ENCODE measurements at regions not wholly inside any gene's neighbourhood (a gene's known extent, or its start where the extent isn't known, plus 50 kb on each side); places are given as distances from the start of the nearest gene placed in this dataset.
A peak's percentile ranks its signal among the peaks of the same experiment; 100 is the strongest.

DNA sequence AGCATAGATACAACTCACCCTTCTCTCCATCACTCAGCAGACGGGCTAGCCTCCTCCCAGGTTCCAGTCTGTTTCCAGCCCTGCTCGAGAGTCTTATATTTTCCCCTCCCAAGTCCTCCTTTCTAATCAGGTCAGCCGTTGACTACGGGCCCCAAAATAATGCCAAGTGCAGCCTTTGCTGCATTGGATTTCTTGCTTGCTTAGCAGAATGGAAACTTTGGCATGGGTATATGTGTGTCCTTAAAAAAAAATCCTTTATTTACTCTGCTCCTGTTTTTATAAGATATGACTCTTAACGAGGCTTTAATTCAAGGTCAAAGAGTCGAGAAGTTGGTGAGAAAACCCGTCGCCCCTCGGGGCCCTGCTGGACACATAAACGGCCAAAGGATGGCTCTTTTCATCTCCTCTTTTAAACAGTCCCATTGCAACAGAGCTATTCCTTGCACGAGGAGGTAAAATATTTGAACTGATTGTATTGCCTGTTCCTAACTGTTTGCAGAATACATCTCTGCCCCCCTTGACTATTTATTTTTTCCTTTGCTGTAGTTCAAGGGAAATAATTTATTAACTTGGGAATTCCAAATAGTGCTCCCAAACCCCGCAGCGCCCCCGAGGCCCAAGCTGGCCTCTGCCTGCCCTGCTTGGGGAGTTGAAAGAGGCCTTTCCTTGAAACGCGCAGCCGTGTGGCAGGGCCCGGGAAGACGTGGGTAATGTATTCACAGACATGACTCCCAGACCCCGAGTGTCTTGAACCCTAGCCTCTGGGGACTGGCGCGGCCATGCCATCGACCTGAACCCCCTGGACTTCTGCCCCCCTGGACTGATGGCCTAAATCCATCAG lies 156.5 kb upstream of the MYL2 start:
- DNase-seq = no peak

DNA sequence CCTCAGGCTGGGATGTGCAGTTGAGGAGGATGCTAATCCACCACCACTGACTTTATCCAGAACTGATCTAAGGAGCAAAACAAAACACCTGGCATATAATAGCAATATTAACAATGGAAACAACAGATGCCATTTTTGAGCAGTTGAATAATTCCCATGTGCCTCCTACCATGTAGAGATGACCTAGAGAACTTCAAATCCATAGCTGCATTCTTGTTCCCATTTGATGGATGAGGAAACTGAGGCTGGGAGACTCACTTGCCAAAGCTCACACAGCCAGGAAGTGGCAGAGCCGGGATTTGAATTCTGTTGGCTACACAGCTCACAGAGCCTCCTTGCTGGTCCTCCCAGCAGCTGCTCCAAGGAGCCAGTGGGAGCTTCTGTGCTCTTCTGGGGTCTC lies 155.8 kb upstream of the MYL2 start:
- no peak for DNase-seq

DNA sequence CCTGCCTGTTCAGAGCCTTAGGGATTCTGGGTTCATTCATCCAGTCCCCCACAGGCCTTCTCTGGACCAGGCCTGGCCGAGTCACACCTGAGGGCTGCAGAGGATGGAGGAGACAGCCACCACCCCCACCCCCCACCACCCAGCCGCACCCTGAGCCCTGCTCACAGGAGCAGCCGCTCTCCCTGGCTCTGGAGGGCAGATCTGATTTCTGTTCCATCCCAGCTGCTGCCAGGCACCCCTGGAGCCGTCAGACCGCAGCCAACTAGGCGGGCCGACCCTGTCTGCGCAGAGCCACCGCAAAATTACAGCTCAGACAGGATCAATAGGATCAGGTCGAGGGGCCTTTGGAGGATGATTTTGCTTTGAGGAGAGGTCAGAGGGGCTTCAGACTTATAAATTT lies 154.6 kb upstream of the MYL2 start:
- peak; percentile 45 for DNase-seq

DNA sequence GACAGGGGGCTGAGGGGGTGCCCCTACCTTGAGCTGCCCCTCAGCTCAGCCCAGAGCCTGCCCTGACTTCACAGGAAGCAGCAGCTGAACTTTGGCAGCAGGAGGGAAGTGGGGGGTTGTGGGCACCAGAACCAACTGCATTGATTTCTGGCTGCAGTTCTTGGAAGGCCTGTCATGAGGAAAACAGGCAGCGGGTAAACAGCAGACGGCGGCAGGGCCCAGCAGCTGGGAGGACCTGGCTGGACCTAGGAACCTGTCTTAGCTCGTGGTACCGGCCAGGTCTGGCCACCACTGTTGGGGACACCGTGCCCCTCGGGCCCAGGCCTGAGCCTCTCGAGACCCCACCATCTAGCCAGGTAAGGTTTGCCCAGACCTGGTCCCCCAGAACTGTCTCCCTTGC lies 154.2 kb upstream of the MYL2 start:
- DNase-seq = peak; percentile 68

DNA sequence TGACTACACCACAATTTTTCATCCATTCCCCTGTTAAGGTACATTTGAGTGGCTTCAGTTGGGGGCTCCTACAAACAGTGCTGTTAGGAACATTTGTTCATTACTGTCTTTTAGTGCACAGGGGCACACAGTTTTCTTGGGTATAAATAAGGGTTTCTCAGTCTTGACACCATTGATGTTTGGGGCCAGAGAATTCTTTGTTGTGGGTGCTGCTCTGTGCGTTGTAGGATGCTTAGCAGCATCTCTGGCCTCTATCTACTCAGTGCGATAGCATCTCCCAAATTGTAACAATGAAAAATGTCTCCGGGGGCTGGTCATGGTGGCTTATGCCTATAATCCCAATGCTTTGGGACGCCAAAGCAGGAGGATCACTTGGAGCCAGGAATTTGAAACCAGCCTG lies 153.0 kb upstream of the MYL2 start:
- DNase-seq = no peak

DNA sequence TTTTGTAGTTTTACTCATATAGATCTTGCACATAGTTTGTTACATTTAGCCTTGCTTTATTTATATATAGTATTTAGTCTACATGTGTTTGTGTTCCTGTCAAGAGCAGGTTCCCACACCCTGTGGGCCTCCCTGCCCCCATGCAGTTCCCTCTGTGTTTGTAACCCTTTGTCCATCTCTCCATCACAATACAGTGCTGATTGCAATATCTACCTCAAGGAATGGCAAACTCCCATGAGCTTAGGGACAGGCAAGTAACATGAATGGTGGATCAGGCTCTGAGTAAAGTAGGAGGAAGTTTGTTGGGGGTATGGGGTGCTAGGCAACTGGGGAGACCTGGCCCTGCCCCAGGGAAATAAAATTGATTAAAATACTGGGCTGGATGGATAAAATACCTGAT lies 151.9 kb upstream of the MYL2 start:
- no peak for DNase-seq

DNA sequence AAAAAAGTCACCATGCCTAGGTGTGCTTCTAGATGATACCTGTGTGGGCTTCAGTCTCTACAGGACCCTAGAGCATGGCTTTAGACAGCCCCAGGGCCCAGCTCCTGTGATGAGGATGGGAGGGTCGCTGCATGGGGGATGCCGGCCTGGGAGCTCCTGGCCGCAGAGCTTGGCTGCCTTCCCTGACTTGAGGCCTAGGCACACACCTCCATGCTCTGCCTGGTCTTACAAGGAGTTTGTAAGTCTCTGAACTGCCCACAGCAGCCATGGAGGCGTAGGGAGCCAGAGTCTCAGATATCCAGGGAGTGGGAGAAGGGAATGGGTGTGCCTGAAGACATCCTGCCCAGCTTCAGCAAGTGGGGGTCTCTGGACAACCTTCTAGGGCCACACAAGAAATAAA lies 149.5 kb upstream of the MYL2 start:
- DNase-seq = no peak

DNA sequence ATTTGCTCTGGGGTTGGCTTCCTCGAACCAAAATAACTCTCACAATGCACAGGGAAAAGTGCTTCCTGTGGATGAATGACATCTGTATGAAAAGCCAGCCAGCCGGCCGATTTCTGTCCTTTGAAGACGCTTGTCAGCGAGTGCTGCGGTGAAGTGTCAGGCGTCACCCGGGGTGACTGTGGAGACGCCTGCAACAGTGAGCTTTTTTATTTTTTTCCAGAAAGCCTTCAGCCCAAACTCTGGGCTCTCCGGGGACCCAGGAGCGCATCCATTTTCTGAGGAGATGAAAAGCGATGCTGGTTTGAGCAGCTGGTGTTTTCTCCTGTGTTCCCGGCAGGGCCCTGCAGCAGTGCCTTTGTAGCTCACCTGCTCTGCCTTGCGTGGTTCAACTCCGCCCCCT lies 147.9 kb upstream of the MYL2 start:
- DNase-seq = peak; percentile 7

DNA sequence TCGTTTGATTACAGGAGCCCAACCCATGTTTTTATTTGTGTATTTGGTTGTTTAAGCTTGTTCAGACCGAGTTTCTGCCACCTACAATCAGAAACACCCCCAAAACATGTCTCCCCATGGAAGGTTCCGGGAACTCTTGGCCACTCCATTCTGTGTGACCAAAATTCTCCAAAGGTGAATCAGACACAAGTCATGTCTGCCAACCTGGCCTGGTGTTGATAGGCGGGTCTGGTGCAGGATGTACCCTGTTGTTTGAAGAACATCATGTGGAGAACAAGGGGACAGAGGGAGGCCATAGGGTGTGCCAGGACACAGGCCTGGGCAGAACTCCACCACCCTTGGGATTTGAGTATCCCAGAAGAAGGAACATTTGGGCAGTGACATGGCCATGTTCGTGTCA lies 147.1 kb upstream of the MYL2 start:
- no peak for DNase-seq

DNA sequence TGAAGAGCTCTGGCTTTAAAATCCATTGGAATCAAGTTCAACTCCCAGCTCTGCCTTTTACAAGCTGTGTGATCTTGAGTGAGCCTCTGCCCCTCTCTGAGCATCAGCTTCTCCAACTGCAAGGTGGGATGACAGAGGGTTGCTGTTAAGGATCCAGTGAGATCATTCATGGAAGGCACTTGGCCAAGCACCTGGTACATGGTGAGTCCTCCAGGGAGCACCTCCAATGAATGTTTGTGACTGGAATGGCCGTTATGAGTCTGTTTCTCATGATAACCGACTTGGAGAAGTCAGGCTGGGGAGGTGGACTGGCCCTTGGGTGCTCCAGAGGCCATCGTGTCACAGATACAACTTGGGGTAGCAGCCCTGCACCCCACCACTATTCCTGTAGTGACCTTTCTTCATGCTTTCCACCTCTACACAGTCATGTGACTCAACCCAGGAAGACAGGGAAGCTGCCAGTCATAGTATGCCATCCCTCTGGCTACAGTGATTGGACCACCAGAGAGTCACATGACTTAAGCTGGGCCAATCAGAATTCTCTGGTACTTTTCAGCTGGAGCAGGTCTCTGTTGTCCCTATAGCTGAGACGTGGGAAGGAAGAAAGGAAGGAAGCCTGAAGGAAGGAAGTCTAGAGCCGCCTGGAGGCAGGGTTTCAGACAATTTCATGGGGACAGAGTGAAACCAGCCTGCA lies 146.5 kb upstream of the MYL2 start:
- no peak for DNase-seq

DNA sequence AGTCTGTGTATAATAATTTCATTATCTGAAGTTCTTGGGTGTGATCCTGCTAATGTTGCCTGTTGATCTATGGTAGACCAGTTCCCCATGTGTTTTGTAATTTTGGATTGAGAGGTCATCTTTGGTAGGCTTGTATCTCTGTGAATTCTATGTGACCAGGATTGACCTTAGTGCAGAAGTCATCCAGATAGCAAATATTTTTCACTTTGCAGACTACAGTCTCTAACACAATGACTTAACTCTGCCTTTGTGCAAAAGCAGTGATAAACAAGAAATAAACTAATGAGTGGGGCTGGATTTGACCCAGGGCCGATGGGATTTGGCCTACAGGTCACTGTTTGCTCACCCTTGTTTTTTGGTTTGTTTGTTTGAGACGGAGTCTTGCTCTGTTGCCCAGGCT lies 144.6 kb upstream of the MYL2 start:
- no peak for DNase-seq

DNA sequence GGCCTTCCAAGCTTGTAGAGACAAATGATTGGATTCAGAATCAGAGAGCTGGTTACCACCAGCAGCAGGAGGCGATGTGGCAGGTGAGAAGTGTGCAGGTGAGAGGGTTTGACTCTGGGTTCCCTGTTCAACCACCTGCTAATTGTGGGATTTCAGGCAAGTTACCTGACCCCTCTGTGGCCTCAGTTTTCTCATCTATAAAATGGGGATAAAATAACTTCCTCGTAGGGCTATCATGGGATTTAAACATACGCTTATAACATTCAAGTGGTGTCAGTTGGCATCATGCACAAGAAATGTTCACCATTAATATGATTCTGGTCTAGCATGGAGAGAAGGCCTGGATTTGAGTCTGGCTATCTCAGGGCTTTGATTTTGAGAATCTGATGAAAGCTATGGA lies 143.8 kb upstream of the MYL2 start:
- DNase-seq = no peak

DNA sequence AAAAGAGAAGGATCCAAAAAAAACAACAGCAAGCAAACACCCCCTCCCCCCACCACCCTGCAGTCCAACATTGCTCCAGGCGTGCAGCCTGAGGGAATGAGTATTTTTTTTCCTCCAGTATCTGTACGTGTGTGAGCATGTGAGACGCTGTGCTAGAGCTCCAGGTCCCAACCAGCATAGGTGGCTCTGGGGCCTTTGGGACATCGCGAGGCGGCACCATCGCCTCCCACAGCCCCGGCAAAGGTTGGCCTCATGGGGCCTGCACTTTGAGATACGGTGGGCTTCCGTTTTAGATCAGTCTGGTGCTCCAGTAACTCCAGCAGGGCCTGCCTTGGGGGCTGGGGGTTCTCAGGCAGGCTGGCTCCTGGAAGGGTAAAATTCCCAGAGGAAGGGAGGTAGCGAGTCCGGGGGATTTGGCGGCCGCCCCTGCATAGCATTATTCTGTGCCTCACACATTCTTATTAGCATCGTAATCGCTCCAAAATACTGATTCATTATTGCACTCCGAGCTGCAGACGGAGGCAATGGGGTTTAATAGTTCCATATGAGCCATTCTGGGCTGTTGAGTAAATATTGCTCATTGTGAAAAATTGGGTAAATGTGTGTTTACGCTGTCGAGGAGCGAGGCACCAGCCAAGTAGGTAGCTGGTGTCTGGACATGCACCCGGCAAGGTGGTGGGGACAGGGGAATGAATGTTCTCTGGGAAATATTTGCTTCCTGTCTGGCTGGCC lies 143.1 kb upstream of the MYL2 start:
- no peak for DNase-seq

DNA sequence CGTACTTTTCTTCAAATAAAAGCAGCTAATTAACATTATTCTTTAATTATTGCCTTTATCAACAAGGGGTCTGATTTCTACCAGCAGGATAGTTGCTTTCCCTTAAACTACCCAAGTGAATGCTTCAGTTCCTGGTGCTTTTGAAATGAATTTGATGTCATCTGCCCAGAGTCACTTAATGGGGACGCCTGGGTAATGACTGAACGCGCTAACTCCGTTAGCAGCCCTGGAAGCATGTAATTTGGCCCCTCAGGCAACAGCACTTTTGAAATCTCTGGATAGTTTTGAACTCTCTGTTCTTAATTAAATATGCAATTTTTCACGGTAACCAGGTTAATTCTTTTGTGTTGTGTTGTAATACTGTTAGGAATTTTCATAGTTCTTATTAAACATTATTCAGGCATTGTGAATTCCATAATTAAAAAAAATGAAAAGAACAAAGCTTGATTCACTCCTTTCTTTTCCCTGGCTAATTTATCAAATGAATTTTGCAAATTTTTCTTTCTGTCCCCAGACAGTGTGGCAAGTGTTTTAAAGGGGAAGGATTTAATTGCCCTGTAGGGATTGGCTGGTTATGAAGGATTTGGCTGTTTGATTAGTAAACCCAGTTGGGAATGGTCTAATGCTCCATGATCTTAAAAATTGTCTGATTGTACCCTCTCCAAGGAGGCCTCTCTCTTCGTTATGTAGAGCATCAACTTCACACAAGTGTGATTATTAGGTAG lies 137.5 kb upstream of the MYL2 start:
- DNase-seq = no peak

DNA sequence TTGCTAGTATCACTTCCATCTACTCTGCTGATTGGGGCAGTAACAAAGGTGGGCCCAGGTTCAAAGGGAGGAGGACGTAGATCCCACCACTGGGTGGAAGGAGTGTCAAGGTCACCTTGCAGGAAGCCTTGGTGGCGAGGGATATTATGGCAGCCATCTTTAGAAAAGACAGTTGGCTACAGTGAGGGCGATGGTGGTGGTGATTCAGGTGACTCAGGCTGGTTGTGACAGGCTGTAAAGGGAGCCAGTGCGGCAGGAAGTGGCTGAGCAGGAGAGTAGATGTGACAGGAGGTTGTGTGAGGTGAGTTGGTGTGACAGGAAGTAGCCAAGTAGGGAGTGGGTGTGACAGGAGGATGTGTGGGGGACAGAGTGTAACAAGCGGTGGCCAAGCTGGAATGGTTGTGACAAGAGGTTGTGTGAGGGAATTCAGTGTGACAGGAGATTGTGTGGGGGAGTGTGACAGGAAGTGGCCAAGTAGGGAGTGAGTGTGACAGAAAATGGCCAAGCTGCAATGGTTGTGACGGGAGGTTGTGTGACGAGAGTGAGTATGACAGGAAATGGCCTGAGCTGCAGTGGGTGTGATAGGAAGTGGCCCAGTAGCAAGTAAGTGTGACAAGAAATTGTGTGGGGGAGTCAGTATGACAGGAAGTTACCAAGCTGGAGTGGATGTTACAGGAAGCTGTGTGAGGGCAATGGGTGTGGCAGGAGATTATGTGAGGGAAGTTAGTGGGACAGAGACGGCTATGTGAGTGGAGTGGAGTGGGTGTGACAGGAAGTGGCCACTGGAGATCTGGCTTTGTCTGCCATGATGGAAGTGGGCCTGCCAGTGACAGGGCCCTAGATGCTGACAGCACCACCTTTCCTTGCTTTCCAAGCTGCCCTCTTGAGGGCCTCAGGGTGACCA lies 136.5 kb upstream of the MYL2 start:
- DNase-seq = no peak

DNA sequence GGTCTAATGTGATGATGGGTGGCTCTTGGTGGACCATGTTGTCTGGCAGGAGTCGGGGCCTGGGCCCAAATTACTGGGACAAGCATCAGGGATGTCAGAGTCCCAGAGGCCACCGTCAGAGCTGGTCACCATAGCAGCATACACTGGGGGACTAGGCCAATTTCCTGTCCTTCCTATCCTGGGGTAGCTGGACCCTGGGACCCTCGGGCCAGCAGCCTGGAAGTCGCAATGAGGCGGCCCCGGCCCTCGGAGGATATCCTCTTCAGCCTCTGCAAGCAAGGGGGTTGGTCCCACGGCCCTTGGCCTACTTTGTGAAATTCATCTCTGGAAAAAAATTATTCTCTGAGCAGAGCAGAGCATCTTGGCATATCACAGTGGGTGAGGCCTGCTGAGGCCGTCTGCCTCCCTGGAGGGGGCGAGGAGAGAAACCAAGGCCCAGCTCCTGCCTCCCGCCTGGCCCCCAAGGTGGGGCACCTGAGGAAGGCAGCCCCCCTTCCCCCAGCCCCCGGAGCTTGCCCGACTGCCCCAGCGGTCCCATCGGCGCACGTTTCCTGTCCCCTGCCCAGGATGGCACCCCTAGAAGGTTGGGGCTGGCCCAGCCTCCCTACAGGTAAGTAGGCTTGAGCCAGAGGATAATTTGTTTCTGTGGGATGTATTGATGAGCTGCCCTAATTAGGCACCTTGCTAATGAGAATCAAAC lies 135.0 kb upstream of the MYL2 start:
- no peak for DNase-seq

DNA sequence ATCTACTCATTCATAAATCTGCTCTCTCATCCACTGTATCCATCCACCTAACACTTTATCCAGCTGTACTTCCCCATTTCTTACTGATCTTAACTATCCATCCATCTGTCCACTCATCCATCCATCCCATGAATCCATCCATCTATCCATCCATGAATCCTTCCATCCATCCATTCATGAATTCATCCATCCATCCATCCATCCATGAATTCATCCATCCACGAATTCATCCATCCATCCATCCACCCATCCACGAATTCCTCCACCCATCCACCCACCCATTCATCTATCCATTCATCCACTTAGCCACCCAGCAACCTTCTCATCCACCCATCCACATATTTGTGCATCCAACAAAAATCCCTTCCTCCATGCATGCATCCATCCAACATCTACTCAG lies 128.6 kb upstream of the MYL2 start:
- DNase-seq = no peak

DNA sequence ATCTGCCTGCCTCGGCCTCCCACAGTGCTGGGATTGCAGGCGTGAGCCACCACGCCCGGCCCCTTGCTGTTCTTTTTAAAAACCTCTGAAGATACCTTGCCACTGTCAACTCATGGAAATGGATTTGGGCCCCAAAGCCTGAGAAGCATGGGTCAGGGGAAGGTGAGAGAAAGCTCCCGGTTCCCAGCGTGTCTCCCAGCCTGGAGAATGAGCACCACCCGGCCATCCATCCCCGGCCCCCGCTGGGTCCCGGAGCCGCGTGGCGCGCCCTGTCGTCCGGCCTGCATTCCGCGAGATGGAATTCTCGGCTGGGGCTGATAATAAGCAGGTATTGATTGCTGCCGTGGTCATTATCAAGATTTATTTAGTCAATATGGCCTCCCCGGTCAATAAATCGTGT lies 126.5 kb upstream of the MYL2 start:
- DNase-seq = no peak

DNA sequence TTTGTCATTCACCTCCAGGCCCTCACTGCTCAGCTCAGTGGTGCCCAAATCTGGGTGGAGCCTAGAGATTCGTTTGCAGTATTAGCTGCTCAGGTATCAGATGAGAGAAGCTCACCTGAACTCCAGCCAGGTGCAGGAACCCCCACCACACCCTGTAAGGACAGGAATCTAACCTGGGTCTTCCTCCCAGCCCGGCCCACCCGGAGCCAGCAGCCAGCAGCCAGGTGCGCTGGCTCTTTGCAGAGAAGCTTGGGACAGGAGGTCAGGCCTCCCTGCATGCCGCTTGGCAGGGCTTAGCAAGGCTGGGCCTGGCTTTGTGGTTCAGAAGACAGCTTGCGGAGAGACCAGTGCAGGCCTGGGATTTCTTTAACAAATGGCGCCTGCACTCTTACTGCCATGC lies 125.6 kb upstream of the MYL2 start:
- no peak for DNase-seq

DNA sequence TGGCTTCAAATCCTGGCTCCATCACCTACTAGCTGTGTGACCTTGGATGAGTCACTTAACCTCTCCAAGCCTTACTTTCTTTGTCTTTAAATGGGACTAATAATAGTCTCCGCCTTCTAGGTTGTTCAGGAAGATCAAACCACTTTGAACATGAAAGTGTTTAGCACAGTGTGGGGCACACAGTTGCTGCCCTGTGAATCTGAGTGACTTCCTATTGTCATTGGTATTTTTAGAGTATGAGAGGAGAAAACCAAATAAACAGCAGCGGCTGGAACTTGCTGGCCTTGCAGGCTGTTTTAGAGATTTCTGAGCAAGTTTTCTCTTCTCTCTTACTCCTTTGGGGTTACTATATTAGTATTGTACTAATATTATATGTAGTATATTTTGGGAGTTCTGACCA lies 120.7 kb upstream of the MYL2 start:
- DNase-seq = no peak

DNA sequence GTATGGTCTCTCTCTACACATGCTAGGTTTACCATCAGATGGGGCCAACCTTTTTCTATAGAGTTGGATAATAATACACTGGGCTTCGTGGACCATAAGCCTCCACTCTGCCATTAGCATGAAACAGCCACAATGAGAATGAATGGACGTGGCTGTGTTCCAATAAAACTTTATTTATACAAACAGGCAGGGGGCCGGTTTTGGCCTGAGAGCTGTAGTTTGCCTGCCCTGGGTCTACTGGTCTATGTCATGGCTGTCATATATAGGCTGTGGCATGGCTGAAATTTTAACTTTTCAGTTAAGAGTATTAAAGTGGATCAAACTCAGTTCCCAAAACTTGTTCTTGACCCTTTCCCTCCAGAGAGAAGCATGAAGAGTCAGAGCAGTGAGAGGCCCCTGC lies 120.3 kb upstream of the MYL2 start:
- no peak for DNase-seq

All from tongue (tissue), 1 donor.